GM13977 (cell line): ENCODE measurements at regions not wholly inside any gene's neighbourhood (a gene's known extent, or its start where the extent isn't known, plus 50 kb on each side); places are given as distances from the start of the nearest gene placed in this dataset.

Source experiments
- DNase-seq: peaks from one replicate; pipeline ENCODE4 v3.0.0; 2012; ENCODE audit warnings: low spot score
- CTCF ChIP-seq: IDR thresholded peaks from 2 replicates; pipeline ENCODE4 v1.5.1; 2012; ENCODE audit warnings: mild to moderate bottlenecking, control low read depth; ENCODE audit not compliant: insufficient read depth; ENCODE audit errors: extremely low read depth, missing control alignments
- in situ Hi-C: fragments of 300-500 bp; cut with MboI; formaldehyde crosslinking; loops from one replicate; pipeline ENCODE4 v1.12.0; 2022; ENCODE audit warnings: low sequenced_read_pairs, low pct_unique_long_range_greater_than_20kb, mixed read lengths, inconsistent platforms; ENCODE audit not compliant: unreplicated experiment

- in situ Hi-C loops: no loop called here
- no peak for DNase-seq
- TF ChIP-seq CTCF: no peak
Measured at GRCh38 chr16:58970775-58971174, 236.7 kb upstream of the GOT2 start.

- in situ Hi-C loops: no loop called here
- no peak for TF ChIP-seq CTCF
- DNase-seq: no peak
Measured at GRCh38 chr16:58963479-58963878, 229.4 kb upstream of the GOT2 start.

- TF ChIP-seq CTCF: no peak
- DNase-seq: no peak
- in situ Hi-C loops: no loop called here
Measured at GRCh38 chr16:58962811-58963210, 228.7 kb upstream of the GOT2 start.

GRCh38 chr16:58960484-58960883 lies 226.4 kb upstream of the GOT2 start:
- in situ Hi-C loops: no loop called here
- TF ChIP-seq CTCF: no peak
- DNase-seq: no peak

- in situ Hi-C loops: no loop called here
- no peak for TF ChIP-seq CTCF
- no peak for DNase-seq
Measured at GRCh38 chr16:58960034-58960433, 225.9 kb upstream of the GOT2 start.

- in situ Hi-C loops: no loop called here
Measured at GRCh38 chr16:58958749-58959148, 224.6 kb upstream of the GOT2 start.

More at GRCh38 chr16:58958749-58959148, 224.6 kb upstream of the GOT2 start:
- DNase-seq: no peak
- TF ChIP-seq CTCF: no peak
